ENCODE measurements at regions not wholly inside any gene's neighbourhood (a gene's known extent, or its start where the extent isn't known, plus 50 kb on each side); places are given as distances from the start of the nearest gene placed in this dataset.

- Histone ChIP-seq H2BK5ac (ENCODE audit: low read depth, low read length, poor library complexity) (no peak overlapping the region), H3K36me3 (ENCODE audit: control insufficient read depth in 1 of 2, insufficient read depth in 2 of 2, low read length in 2 of 2) (no peaks in the 10 kb centered on the region), H4K12ac (ENCODE audit: low read depth, low read length) (no peak overlapping the region), H3K4me3 (ENCODE audit: low read depth, low read length) (no peak overlapping the region), H3K4me2 (ENCODE audit: low read length) (no peak overlapping the region), H2AFZ (ENCODE audit: insufficient read depth, low read length, poor library complexity) (no peak overlapping the region), H3K18ac (ENCODE audit: low read length) (no peak overlapping the region), H4K8ac (ENCODE audit: low read depth, low read length) (no peak overlapping the region), H3K23ac (ENCODE audit: low read length) (no peak overlapping the region), H2BK120ac (ENCODE audit: insufficient read depth, low read length, poor library complexity) (no peak overlapping the region), H3K4ac (ENCODE audit: low read depth, low read length) (no peak overlapping the region), H3K79me1 (ENCODE audit: low read length) (no peaks in the 10 kb centered on the region), H3K4me1 (ENCODE audit: control insufficient read depth in 1 of 2, insufficient read depth in 2 of 2, low read length in 2 of 2) (peaks cover 3 to 6% of the 10 kb centered on the region in 2 experiments), H3K79me2 (ENCODE audit: control insufficient read depth, insufficient read depth, low read length, poor library complexity) (no peaks in the 10 kb centered on the region), H3K27me3 (ENCODE audit: insufficient read depth, low read length) (no peaks in the 10 kb centered on the region), H3K9ac (ENCODE audit: low read length) (no peak overlapping the region), H3K27ac (ENCODE audit: low read depth, low read length) (no peak overlapping the region), H3K9me3 (ENCODE audit: insufficient read depth, low read depth, low read length) (no peaks in the 10 kb centered on the region), H2AK5ac (ENCODE audit: low read length) (no peak overlapping the region), H2BK12ac (ENCODE audit: low read length) (no peak overlapping the region), H3K14ac (ENCODE audit: low read length) (no peak overlapping the region), H4K91ac (ENCODE audit: low read depth, low read length) (no peak overlapping the region)
- WGBS (ENCODE audit: extremely low coverage, insufficient coverage, insufficient read length) = no CpG with 5 or more reads among the region's 3 CpGs
- no peak for DNase-seq
These were observed 157.2 kb upstream of the EEA1 start for GRCh38 chr12:93086288-93086727.

- no peak overlapping the region for H3K18ac ChIP-seq (ENCODE audit: low read length)
- no peak overlapping the region for H3K14ac ChIP-seq (ENCODE audit: low read length)
- no peak overlapping the region for H4K12ac ChIP-seq (ENCODE audit: low read depth, low read length)
- no CpG with 5 or more reads among the region's 6 CpGs for WGBS (ENCODE audit: extremely low coverage, insufficient coverage, insufficient read length)
- no peak overlapping the region for H2AK5ac ChIP-seq (ENCODE audit: low read length)
- H3K27me3 ChIP-seq (ENCODE audit: insufficient read depth, low read length) = no peaks in the 10 kb centered on the region
- H2BK12ac ChIP-seq (ENCODE audit: low read length) = no peak overlapping the region
- no peak overlapping the region for H3K23ac ChIP-seq (ENCODE audit: low read length)
- no peak overlapping the region for H4K91ac ChIP-seq (ENCODE audit: low read depth, low read length)
- no peak overlapping the region for H4K8ac ChIP-seq (ENCODE audit: low read depth, low read length)
- no peaks in the 10 kb centered on the region for H3K9me3 ChIP-seq (ENCODE audit: insufficient read depth, low read depth, low read length)
- no peak overlapping the region for H2BK5ac ChIP-seq (ENCODE audit: low read depth, low read length, poor library complexity)
- no peak overlapping the region for H3K9ac ChIP-seq (ENCODE audit: low read length)
- H3K79me2 ChIP-seq (ENCODE audit: control insufficient read depth, insufficient read depth, low read length, poor library complexity) = no peaks in the 10 kb centered on the region
- H3K4ac ChIP-seq (ENCODE audit: low read depth, low read length) = no peak overlapping the region
- no peak overlapping the region for H2BK120ac ChIP-seq (ENCODE audit: insufficient read depth, low read length, poor library complexity)
- no peaks in the 10 kb centered on the region for H3K36me3 ChIP-seq (ENCODE audit: control insufficient read depth in 1 of 2, insufficient read depth in 2 of 2, low read length in 2 of 2)
- no peak overlapping the region for H3K4me3 ChIP-seq (ENCODE audit: low read depth, low read length)
- no peak overlapping the region for H3K27ac ChIP-seq (ENCODE audit: low read depth, low read length)
- H3K4me1 ChIP-seq (ENCODE audit: control insufficient read depth in 1 of 2, insufficient read depth in 2 of 2, low read length in 2 of 2) = no peaks in the 10 kb centered on the region
- H3K4me2 ChIP-seq (ENCODE audit: low read length) = no peak overlapping the region
- no peak overlapping the region for H2AFZ ChIP-seq (ENCODE audit: insufficient read depth, low read length, poor library complexity)
- no peak for DNase-seq
- H3K79me1 ChIP-seq (ENCODE audit: low read length) = no peaks in the 10 kb centered on the region
These were observed 158.9 kb upstream of the EEA1 start for GRCh38 chr12:93087840-93088610.

- Histone ChIP-seq H4K12ac (ENCODE audit: low read depth, low read length) (no peak overlapping the region), H3K4me3 (ENCODE audit: low read depth, low read length) (no peak overlapping the region), H3K36me3 (ENCODE audit: control insufficient read depth in 1 of 2, insufficient read depth in 2 of 2, low read length in 2 of 2) (no peaks in the 10 kb centered on the region), H2BK120ac (ENCODE audit: insufficient read depth, low read length, poor library complexity) (no peak overlapping the region), H3K79me2 (ENCODE audit: control insufficient read depth, insufficient read depth, low read length, poor library complexity) (no peaks in the 10 kb centered on the region), H3K4me2 (ENCODE audit: low read length) (no peak overlapping the region), H3K27me3 (ENCODE audit: insufficient read depth, low read length) (no peaks in the 10 kb centered on the region), H3K23ac (ENCODE audit: low read length) (no peak overlapping the region), H2BK12ac (ENCODE audit: low read length) (no peak overlapping the region), H3K9me3 (ENCODE audit: insufficient read depth, low read depth, low read length) (no peaks in the 10 kb centered on the region), H3K27ac (ENCODE audit: low read depth, low read length) (no peak overlapping the region), H2AK5ac (ENCODE audit: low read length) (no peak overlapping the region), H4K8ac (ENCODE audit: low read depth, low read length) (no peak overlapping the region), H3K4me1 (ENCODE audit: control insufficient read depth in 1 of 2, insufficient read depth in 2 of 2, low read length in 2 of 2) (no peaks in the 10 kb centered on the region), H3K18ac (ENCODE audit: low read length) (no peak overlapping the region), H3K4ac (ENCODE audit: low read depth, low read length) (no peak overlapping the region), H2BK5ac (ENCODE audit: low read depth, low read length, poor library complexity) (no peak overlapping the region), H4K91ac (ENCODE audit: low read depth, low read length) (no peak overlapping the region), H3K79me1 (ENCODE audit: low read length) (no peaks in the 10 kb centered on the region), H3K14ac (ENCODE audit: low read length) (no peak overlapping the region), H3K9ac (ENCODE audit: low read length) (no peak overlapping the region), H2AFZ (ENCODE audit: insufficient read depth, low read length, poor library complexity) (no peak overlapping the region)
- DNase-seq = peak in 1 of 2 donors; percentile 30
- no CpG with 5 or more reads among the region's 5 CpGs for WGBS (ENCODE audit: extremely low coverage, insufficient coverage, insufficient read length)
These were observed 160.9 kb upstream of the EEA1 start for GRCh38 chr12:93089805-93090569.

GRCh38 chr12:93090731-93091172, 161.7 kb upstream of the EEA1 start:
- Histone ChIP-seq H2BK5ac (ENCODE audit: low read depth, low read length, poor library complexity) (no peak overlapping the region), H3K4ac (ENCODE audit: low read depth, low read length) (no peak overlapping the region), H2AK5ac (ENCODE audit: low read length) (no peak overlapping the region), H3K27me3 (ENCODE audit: insufficient read depth, low read length) (no peaks in the 10 kb centered on the region), H4K8ac (ENCODE audit: low read depth, low read length) (no peak overlapping the region), H3K9me3 (ENCODE audit: insufficient read depth, low read depth, low read length) (no peaks in the 10 kb centered on the region), H3K79me1 (ENCODE audit: low read length) (no peaks in the 10 kb centered on the region), H3K4me1 (ENCODE audit: control insufficient read depth in 1 of 2, insufficient read depth in 2 of 2, low read length in 2 of 2) (no peaks in the 10 kb centered on the region), H3K4me2 (ENCODE audit: low read length) (no peak overlapping the region), H2BK12ac (ENCODE audit: low read length) (no peak overlapping the region), H2AFZ (ENCODE audit: insufficient read depth, low read length, poor library complexity) (no peak overlapping the region), H3K79me2 (ENCODE audit: control insufficient read depth, insufficient read depth, low read length, poor library complexity) (no peaks in the 10 kb centered on the region), H3K27ac (ENCODE audit: low read depth, low read length) (no peak overlapping the region), H3K36me3 (ENCODE audit: control insufficient read depth in 1 of 2, insufficient read depth in 2 of 2, low read length in 2 of 2) (no peaks in the 10 kb centered on the region), H2BK120ac (ENCODE audit: insufficient read depth, low read length, poor library complexity) (no peak overlapping the region), H3K23ac (ENCODE audit: low read length) (no peak overlapping the region), H3K14ac (ENCODE audit: low read length) (no peak overlapping the region), H3K4me3 (ENCODE audit: low read depth, low read length) (no peak overlapping the region), H3K18ac (ENCODE audit: low read length) (no peak overlapping the region), H4K91ac (ENCODE audit: low read depth, low read length) (no peak overlapping the region), H3K9ac (ENCODE audit: low read length) (no peak overlapping the region), H4K12ac (ENCODE audit: low read depth, low read length) (no peak overlapping the region)
- no peak for DNase-seq
